KOPT-K1 (cell line): ENCODE measurements at regions not wholly inside any gene's neighbourhood (a gene's known extent, or its start where the extent isn't known, plus 50 kb on each side); places are given as distances from the start of the nearest gene placed in this dataset.
"Not testable (repeated sequence)": the region's sequence is repeated elsewhere in the genome, so short reads cannot be mapped to it uniquely, and the experiment has no call there.

ENCODE experiments used
- H3K27ac ChIP-seq: fragments of 200-600 bp; sonication (generic); 2 replicates; pipeline ENCODE4 v1.5.1; 2016; ENCODE audit warnings: antibody characterized with exemption, mild to moderate bottlenecking, low read depth, low read length; ENCODE audit not compliant: poor library complexity, severe bottlenecking
- H3K36me3 ChIP-seq: fragments of 200-600 bp; sonication (generic); 2 replicates; pipeline ENCODE4 v1.5.1; 2017; ENCODE audit warnings: antibody characterized with exemption, mild to moderate bottlenecking, low read length, moderate library complexity; ENCODE audit not compliant: insufficient read depth
- H3K9me3 ChIP-seq: fragments of 200-600 bp; sonication (generic); 2 replicates; pipeline ENCODE4 v1.5.1; 2017; ENCODE audit warnings: antibody characterized with exemption, low read length, mild to moderate bottlenecking; ENCODE audit not compliant: insufficient read depth, poor library complexity, severe bottlenecking

DNA sequence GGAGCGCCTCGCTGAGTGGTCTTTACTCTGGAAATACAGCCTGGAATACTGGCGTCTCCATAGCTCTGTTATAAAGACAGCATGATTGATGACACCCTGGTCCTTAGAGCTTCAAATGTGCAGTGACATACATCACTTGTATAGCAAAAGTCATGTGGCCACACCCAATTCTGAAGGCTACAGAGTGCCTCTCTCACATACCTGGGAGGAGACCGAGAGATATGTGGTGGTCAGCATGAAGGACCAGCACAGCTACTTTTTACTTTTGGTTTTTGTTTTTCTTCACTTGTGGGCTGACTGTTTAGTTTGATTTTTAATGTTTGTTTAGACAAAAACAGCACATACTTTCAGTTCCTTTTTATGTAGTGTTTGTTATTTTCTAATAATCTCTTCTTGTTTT lies 938.5 kb upstream of the SOX11 start:
- Histone ChIP-seq H3K36me3 (no peaks in the 10 kb centered on the region), H3K9me3 (no peaks in the 10 kb centered on the region), H3K27ac (no peak overlapping the region)

GRCh38 chr2:4762951-4763376 lies 929.2 kb upstream of the SOX11 start:
- Histone ChIP-seq H3K9me3 (no peaks in the 10 kb centered on the region), H3K36me3 (no peaks in the 10 kb centered on the region), H3K27ac (no peak overlapping the region)

DNA sequence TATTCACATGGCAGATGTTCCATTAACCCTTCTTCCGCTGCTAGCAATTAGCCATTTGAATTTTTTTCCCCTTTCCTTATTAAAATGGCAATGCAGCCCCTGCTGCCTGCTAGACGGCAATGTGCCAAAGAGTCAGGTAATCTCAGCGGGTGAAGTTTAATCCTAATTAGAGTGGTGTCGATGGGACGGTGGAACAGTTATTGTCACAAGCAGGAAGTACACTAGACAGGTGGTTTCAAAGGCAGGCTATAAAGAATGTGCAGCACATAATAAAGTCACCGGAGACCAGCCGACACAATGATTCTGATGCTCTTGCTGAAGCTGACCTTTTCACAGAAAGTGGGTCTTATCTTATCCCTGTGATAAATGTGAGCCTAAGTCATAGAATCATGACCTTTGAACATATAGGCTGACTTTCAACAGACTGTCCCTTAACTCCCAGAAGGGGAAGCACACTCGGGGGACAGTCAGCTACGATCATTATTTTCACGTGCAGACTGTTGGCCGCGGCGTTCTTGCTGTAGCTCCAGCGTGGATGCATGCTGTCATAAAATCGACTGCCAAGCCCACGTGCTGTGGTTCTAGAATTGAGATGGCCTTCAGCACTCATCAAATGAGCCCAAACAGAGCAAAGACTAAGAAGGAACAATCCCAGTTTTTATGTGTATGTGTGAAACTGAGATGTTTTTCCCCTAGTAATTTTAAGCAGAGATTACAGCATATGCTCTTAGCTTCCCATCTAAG lies 926.2 kb upstream of the SOX11 start:
- H3K36me3 ChIP-seq = no peaks in the 10 kb centered on the region
- H3K27ac ChIP-seq = no peak overlapping the region
- no peaks in the 10 kb centered on the region for H3K9me3 ChIP-seq

DNA sequence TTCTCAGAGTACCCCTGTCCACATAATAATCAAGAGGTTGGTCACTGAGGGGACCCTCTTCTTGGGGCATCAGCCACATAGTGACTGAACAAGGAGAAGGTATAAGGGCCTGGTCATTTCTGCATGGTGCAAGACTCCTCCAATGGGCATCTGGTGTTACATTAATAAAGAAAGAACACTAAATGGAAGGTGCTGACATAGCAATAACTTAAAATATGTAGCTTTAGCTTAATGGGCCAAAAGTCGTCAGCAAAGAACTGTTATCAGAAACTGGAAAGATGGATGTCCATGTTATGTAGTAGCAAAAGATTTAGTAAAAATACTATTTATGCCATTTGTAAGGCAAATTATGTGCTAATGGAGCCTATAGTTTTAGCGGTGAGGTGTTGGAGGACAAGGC lies 916.5 kb upstream of the SOX11 start:
- Histone ChIP-seq H3K36me3 (no peaks in the 10 kb centered on the region), H3K27ac (no peak overlapping the region), H3K9me3 (no peaks in the 10 kb centered on the region)

DNA sequence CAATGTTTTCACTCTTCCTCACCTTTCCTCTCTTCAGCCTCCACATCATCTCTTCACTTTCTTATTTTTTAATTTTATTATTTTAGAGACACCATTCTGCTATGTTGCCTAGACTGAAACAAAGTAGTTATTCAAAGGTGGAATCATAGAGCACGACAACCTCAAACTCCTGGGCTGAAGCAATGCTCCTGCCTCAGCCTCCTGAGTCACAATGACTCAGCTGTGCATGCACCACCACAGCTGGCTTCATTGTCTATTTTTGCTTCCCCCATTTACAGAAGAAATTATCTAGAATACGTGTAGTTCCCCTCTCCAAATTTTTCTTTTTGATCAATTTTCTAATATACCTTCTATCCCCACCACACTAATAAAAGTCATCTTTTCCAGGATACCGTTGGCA lies 911.5 kb upstream of the SOX11 start:
- Histone ChIP-seq H3K9me3 (no peaks in the 10 kb centered on the region), H3K27ac (no peak overlapping the region), H3K36me3 (no peaks in the 10 kb centered on the region)

DNA sequence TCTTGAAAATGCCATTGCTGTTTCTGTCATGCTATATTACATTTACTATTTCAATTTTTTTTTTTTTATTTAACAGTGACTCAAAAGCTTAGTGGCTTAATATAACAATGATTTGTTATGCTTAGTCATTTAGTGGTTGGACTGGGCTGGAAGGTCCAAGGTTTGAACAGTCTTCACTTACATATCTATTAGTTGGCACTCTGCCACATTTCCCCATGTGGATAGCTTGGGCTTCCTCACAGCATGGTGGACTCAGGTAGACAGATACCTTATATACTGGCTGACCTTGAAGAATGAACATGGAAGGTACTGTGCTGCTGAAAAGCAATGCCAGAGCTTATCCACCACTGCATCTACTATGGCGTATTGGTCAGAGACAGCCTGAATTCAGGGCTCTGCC lies 909.5 kb upstream of the SOX11 start:
- H3K36me3 ChIP-seq = no peaks in the 10 kb centered on the region
- H3K9me3 ChIP-seq = peaks cover 9% of the 10 kb centered on the region
- H3K27ac ChIP-seq = no peak overlapping the region

DNA sequence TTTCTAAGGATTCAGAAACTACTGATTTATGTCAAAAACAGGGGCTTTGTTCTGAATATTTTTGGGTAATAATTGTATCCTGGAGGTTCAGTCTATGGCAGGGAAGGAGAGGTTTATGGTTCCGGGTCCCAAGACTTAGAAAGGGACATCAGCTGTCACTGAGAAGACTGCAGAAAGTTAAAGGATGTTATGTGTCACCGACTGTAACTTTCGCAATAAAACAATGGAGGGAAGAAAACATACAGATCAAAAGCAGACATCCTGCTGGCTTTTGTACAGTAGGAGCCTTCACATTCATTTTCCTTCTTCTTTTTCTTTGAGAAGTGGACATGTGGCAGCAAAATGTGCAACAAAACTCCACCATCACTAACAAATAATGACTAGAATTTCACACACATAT lies 900.7 kb upstream of the SOX11 start:
- H3K27ac ChIP-seq = no peak overlapping the region
- H3K36me3 ChIP-seq = no peaks in the 10 kb centered on the region
- peaks cover 14% of the 10 kb centered on the region for H3K9me3 ChIP-seq

DNA sequence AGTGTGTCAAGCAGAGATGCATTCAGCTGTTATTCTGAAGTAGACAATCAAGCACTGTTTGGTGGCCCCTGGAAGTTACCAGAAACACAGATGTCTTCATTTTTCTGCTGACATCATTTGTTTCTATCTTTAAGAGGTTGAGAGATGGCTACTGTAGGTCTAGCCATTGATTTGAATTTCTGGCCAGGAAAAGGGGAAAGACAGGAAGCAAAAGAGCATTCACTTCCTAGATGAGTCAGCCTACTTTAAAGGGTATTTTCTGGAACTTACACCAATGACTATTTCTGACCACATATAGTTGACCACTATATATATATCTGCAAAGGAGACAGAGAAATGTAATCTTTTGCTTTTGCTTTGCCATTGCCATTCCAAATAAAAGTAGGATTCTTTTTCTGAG lies 900.1 kb upstream of the SOX11 start:
- peaks cover 11% of the 10 kb centered on the region for H3K9me3 ChIP-seq
- no peaks in the 10 kb centered on the region for H3K36me3 ChIP-seq
- no peak overlapping the region for H3K27ac ChIP-seq

DNA sequence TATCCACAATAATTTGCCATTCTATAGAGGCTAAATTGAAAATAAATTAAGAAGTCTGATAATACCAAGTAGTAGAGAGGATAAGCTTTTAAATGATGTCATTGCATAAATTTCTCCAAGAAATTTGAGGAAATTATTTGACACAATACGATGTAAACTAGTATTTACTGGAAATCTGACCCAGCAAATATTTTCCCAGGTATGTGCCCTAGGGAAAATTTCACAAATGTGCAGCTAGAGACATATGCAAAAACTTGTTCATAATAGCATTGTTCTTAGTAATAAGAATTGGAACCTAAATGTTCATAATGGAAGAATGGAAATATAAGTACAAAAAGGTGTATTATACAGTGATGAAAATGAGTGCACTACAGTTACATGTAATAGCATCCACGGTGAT lies 888.8 kb upstream of the SOX11 start:
- Histone ChIP-seq H3K9me3 (no peaks in the 10 kb centered on the region), H3K27ac (no peak overlapping the region), H3K36me3 (no peaks in the 10 kb centered on the region)

DNA sequence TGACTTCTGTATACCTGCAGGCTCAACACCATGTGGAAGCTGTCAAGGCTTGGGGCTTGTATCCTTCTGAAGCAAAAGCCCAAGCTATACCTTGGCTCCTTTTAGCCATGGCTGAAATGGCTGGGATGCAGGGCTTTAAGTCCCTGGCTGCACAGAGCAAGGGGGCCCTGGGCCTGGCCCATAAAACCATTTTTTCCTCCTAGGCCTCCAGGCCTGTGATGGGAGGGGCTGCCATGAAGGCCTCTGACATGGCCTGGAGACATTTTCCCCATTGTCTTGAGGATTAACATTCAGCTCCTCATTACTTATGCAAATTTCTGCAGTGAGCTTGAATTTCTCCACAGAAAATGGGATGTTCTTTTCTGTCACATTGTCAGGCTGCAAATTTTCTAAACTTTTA lies 878.0 kb upstream of the SOX11 start:
- H3K27ac ChIP-seq, H3K9me3 ChIP-seq, H3K36me3 ChIP-seq: not testable (repeated sequence)

- no peaks in the 10 kb centered on the region for H3K9me3 ChIP-seq
- H3K36me3 ChIP-seq = no peaks in the 10 kb centered on the region
- H3K27ac ChIP-seq = no peak overlapping the region
Observed at GRCh38 chr2:4827836-4828235, 864.3 kb upstream of the SOX11 start.

GRCh38 chr2:4828682-4829374 lies 863.4 kb upstream of the SOX11 start:
- Histone ChIP-seq H3K27ac (no peak overlapping the region), H3K9me3 (no peaks in the 10 kb centered on the region), H3K36me3 (no peaks in the 10 kb centered on the region)

DNA sequence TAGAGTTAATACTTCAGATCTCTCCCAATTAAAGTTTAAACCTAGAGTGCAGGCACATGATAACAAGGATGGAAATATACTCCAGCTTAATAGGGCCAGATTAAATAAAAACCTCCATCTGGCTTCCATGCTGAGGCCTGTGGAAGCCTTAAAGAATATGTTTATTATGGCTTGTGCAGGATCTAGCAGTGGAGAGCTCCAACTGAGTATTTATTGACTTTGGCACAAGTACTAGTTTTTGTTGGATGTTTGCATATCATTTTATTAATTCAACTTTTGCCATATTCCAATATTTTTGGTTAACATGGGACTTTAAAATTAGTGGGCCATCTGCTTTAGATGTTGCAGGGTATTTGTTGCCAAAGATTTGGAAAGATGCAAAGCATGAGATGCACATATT lies 860.4 kb upstream of the SOX11 start:
- Histone ChIP-seq H3K9me3 (no peaks in the 10 kb centered on the region), H3K27ac (no peak overlapping the region), H3K36me3 (no peaks in the 10 kb centered on the region)

GRCh38 chr2:4832642-4833041 lies 859.5 kb upstream of the SOX11 start:
- Histone ChIP-seq H3K9me3 (no peaks in the 10 kb centered on the region), H3K27ac (no peak overlapping the region), H3K36me3 (no peaks in the 10 kb centered on the region)

DNA sequence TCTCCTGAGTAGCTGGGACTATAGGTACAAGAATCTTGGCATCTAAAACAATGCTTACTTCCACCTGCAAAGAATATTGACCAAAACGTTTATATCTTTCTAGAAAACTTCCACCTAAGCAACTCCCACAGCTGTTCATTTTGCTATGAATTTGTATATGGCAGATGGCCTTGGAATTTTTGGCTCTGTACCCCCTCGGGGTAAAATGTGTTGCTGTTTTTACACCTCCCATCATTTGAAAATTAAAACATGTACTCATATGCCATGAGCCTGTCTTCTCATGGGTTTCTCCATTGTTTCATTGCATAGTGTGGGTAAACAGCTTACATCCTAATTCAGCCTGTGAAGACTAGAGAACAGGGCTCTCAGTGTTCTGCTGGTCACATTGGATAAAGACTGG lies 853.6 kb upstream of the SOX11 start:
- Histone ChIP-seq H3K27ac (no peak overlapping the region), H3K36me3 (no peaks in the 10 kb centered on the region), H3K9me3 (no peaks in the 10 kb centered on the region)

DNA sequence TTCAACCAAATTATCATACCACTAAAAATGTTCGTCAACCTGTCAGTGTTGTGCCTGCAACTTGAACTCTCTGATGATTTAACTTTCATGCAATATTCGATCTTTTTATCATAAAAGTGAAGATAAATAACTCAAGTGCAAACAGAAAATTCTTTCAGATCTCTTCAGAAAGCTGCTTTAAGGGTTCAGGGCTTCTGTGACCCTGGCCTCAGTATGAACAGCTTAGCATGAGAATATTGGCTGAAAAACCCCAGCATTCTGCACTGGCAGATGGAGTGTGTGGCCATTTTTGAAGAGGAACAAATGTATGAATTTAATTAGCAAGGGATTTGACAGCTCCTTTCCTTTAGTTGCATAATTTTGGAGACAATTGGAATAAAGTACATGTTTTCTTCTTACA lies 851.4 kb upstream of the SOX11 start:
- Histone ChIP-seq H3K36me3 (no peaks in the 10 kb centered on the region), H3K27ac (no peak overlapping the region), H3K9me3 (no peaks in the 10 kb centered on the region)
